GM23338 (cell line): ENCODE measurements at regions not wholly inside any gene's neighbourhood (a gene's known extent, or its start where the extent isn't known, plus 50 kb on each side); places are given as distances from the start of the nearest gene placed in this dataset.

Source experiments
- CREB1 ChIP-seq: fragments of 250-450 bp; sonication (Bioruptor Pico); IDR thresholded peaks from 2 replicates; pipeline ENCODE4 v1.5.0; 2020; ENCODE audit warnings: low read depth, mild to moderate bottlenecking, moderate library complexity
- ETS1 ChIP-seq: IDR thresholded peaks from 2 replicates; pipeline ENCODE4 v1.6.1; 2016; ENCODE audit warnings: antibody characterized with exemption
- EZH2 ChIP-seq: fragments of 200-600 bp; sonication (generic); IDR thresholded peaks from one replicate; pipeline ENCODE4 v1.8.0; 2017; ENCODE audit warnings: antibody characterized with exemption, mild to moderate bottlenecking, low read depth; ENCODE audit not compliant: unreplicated experiment
- EZH2phosphoT487 ChIP-seq: fragments of 200-600 bp; sonication (generic); IDR thresholded peaks from one replicate; pipeline ENCODE4 v1.8.1; 2018; ENCODE audit warnings: antibody characterized with exemption; ENCODE audit not compliant: unreplicated experiment
- JUNB ChIP-seq: IDR thresholded peaks from one replicate; pipeline ENCODE4 v1.6.1; 2016; ENCODE audit warnings: antibody characterized with exemption; ENCODE audit not compliant: unreplicated experiment
- NANOG ChIP-seq: IDR thresholded peaks from 2 replicates; pipeline ENCODE4 v1.6.1; 2016; ENCODE audit warnings: antibody characterized with exemption, borderline replicate concordance
- POLR2AphosphoS5 ChIP-seq: IDR thresholded peaks from 2 replicates; pipeline ENCODE4 v1.6.1; 2016; ENCODE audit warnings: antibody characterized with exemption, low read depth
- STAT1 ChIP-seq: IDR thresholded peaks from one replicate; pipeline ENCODE4 v1.6.1; 2016; ENCODE audit warnings: antibody characterized with exemption; ENCODE audit not compliant: unreplicated experiment
- ZNF114 ChIP-seq: fragments of 250-450 bp; sonication (Bioruptor Pico); IDR thresholded peaks from 2 replicates; pipeline ENCODE4 v1.5.0; 2020; ENCODE audit warnings: mild to moderate bottlenecking, moderate library complexity
- ZNF331 ChIP-seq: fragments of 250-450 bp; sonication (Bioruptor Pico); IDR thresholded peaks from 2 replicates; pipeline ENCODE4 v1.5.0; 2020; ENCODE audit warnings: low read depth, mild to moderate bottlenecking, moderate library complexity
- TF ChIP-seq, protein P1 (sequence below), 2 experiments: fragments of 200-600 bp in 1 of 2; sonication (generic) in 1 of 2; conservative IDR thresholded peaks; 2 replicates each; pipeline versions ENCODE4 v1.5.1 to v1.6.1; 2016 to 2017; ENCODE audit warnings: antibody characterized with exemption in 2 of 2, low read depth in 2 of 2, mild to moderate bottlenecking in 2 of 2, moderate library complexity in 1 of 2
- TF ChIP-seq, protein P2 (sequence below): IDR thresholded peaks from one replicate; pipeline ENCODE4 v1.6.1; 2018; ENCODE audit warnings: antibody characterized with exemption; ENCODE audit not compliant: unreplicated experiment

GRCh38 chr3:177561365-177561764 is 364.1 kb upstream of the TBL1XR1 start:
- TF ChIP-seq, protein P1, sequence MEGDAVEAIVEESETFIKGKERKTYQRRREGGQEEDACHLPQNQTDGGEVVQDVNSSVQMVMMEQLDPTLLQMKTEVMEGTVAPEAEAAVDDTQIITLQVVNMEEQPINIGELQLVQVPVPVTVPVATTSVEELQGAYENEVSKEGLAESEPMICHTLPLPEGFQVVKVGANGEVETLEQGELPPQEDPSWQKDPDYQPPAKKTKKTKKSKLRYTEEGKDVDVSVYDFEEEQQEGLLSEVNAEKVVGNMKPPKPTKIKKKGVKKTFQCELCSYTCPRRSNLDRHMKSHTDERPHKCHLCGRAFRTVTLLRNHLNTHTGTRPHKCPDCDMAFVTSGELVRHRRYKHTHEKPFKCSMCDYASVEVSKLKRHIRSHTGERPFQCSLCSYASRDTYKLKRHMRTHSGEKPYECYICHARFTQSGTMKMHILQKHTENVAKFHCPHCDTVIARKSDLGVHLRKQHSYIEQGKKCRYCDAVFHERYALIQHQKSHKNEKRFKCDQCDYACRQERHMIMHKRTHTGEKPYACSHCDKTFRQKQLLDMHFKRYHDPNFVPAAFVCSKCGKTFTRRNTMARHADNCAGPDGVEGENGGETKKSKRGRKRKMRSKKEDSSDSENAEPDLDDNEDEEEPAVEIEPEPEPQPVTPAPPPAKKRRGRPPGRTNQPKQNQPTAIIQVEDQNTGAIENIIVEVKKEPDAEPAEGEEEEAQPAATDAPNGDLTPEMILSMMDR (conservative IDR thresholded peaks at IDR 0.05; ENCODE audit: low read depth in 2 of 2), result no peak
- TF ChIP-seq EZH2phosphoT487 (no peak), POLR2AphosphoS5 (no peak), CREB1 (CRISPR knock-in tag) (no peak), ZNF114 (CRISPR knock-in tag) (no peak), EZH2 (no peak), ETS1 (no peak), STAT1 (no peak), NANOG (no peak), ZNF331 (CRISPR knock-in tag) (no peak), JUNB (no peak)
- TF ChIP-seq, protein P2, sequence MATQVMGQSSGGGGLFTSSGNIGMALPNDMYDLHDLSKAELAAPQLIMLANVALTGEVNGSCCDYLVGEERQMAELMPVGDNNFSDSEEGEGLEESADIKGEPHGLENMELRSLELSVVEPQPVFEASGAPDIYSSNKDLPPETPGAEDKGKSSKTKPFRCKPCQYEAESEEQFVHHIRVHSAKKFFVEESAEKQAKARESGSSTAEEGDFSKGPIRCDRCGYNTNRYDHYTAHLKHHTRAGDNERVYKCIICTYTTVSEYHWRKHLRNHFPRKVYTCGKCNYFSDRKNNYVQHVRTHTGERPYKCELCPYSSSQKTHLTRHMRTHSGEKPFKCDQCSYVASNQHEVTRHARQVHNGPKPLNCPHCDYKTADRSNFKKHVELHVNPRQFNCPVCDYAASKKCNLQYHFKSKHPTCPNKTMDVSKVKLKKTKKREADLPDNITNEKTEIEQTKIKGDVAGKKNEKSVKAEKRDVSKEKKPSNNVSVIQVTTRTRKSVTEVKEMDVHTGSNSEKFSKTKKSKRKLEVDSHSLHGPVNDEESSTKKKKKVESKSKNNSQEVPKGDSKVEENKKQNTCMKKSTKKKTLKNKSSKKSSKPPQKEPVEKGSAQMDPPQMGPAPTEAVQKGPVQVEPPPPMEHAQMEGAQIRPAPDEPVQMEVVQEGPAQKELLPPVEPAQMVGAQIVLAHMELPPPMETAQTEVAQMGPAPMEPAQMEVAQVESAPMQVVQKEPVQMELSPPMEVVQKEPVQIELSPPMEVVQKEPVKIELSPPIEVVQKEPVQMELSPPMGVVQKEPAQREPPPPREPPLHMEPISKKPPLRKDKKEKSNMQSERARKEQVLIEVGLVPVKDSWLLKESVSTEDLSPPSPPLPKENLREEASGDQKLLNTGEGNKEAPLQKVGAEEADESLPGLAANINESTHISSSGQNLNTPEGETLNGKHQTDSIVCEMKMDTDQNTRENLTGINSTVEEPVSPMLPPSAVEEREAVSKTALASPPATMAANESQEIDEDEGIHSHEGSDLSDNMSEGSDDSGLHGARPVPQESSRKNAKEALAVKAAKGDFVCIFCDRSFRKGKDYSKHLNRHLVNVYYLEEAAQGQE, result no peak
